22Rv1 (cell line): ENCODE measurements at regions not wholly inside any gene's neighbourhood (a gene's known extent, or its start where the extent isn't known, plus 50 kb on each side); places are given as distances from the start of the nearest gene placed in this dataset.

Source experiments
- ZFX ChIP-seq: fragments of 450-650 bp; IDR thresholded peaks from 2 replicates; pipeline ENCODE4 v1.6.1; 2017; ENCODE audit warnings: antibody characterized with exemption, borderline replicate concordance
- TF ChIP-seq, protein P1 (sequence below): fragments of 450-650 bp; IDR thresholded peaks from 2 replicates; pipeline ENCODE4 v1.5.1; 2017; ENCODE audit warnings: mild to moderate bottlenecking

DNA sequence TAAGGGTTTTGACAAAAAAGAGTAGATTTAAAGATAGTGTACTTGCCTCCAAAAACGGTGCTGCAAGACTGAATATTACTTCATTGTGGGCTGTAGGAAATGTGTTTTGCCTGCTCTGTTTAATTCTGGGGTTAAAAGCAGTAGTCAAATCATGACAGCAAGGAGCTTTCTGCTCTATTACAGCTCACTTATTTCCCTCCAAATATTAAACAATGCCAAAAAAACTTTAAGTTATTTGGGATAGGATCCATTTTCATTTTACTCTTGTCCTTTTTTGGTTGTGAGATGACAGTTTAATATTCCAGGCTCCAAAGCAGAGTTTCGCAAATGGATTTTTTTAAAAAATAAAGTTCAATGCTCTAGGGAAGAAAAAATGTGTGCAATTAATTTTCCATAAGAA lies 340.4 kb upstream of the RGMB start:
- TF ChIP-seq, protein P1, sequence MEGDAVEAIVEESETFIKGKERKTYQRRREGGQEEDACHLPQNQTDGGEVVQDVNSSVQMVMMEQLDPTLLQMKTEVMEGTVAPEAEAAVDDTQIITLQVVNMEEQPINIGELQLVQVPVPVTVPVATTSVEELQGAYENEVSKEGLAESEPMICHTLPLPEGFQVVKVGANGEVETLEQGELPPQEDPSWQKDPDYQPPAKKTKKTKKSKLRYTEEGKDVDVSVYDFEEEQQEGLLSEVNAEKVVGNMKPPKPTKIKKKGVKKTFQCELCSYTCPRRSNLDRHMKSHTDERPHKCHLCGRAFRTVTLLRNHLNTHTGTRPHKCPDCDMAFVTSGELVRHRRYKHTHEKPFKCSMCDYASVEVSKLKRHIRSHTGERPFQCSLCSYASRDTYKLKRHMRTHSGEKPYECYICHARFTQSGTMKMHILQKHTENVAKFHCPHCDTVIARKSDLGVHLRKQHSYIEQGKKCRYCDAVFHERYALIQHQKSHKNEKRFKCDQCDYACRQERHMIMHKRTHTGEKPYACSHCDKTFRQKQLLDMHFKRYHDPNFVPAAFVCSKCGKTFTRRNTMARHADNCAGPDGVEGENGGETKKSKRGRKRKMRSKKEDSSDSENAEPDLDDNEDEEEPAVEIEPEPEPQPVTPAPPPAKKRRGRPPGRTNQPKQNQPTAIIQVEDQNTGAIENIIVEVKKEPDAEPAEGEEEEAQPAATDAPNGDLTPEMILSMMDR: no peak
- no peak for TF ChIP-seq ZFX
